ENCODE measurements at regions not wholly inside any gene's neighbourhood (a gene's known extent, or its start where the extent isn't known, plus 50 kb on each side); places are given as distances from the start of the nearest gene placed in this dataset.

DNA sequence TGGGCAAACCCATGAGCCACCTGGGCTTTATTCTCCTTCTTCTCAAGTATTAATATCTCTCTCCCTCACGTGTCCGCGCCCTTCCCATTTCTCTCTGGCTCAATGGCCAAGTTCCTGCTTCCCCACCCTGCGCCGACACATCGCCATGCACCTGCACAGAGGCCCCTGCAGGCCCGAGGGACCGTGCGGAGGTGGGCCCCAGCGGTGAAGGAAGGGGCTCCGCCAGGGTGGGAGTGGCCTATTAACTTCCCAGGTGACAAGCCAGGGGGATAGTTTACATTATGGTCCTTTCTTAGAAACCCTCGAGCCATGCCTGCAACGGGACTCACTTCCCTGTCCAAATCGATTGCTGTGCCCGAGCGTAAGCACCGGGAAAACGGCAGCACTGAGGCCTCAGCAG, 110.0 kb upstream of the ADARB2 start:
- DNase-seq = no peak

DNA sequence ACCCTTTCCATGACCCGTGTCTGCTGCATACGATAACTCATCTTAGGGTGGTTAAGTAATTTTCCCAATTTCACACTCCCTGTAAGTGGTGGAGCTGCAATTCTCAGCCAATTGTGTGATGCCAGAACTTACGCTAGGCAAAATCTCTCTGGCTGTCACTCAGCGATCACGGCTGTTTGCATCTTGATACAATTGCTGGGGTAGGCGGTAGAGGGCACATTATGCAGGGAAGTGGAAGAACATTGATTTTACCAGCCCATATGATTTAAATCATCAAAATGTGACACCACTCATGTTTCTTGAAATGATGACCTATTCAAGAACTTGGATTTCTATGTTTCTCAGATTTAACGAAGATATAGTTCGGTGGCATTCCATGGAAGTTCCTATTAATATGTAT, 108.7 kb upstream of the ADARB2 start:
- no peak for DNase-seq

DNA sequence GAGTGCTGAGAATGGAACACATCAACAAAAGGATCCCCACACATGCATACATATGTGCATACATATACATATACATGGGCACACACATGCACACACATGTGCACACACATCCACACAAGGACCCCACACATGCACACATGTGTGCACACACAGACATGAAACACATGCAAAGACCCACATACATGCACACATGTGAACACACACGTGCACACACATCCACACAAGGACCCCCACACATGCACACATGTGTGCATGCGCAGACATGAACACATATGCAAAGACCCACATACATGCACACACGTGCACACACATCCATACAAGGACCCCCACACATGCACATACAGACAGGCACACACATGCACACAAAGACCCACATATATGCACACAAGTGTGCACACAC, 104.4 kb upstream of the ADARB2 start:
- no peak for DNase-seq

DNA sequence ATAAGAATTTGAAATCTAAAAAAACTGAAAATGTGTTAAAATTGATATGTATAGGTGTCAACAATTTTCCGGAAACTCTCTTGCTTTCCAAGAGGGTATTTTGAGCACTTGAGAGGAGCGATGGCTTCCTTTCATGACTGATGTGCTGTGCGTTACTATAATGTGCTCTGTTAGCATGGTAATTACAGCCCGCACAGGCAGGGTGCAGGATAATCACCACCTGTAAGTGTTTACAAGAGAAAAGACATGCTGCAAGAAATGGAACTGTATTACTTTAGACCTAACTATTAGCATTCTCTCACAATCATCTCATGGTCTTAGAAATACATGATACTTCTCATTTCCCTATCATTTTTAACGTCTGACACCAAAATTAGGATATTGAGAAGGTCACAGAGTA, 92.4 kb upstream of the ADARB2 start:
- DNase-seq = no peak

DNA sequence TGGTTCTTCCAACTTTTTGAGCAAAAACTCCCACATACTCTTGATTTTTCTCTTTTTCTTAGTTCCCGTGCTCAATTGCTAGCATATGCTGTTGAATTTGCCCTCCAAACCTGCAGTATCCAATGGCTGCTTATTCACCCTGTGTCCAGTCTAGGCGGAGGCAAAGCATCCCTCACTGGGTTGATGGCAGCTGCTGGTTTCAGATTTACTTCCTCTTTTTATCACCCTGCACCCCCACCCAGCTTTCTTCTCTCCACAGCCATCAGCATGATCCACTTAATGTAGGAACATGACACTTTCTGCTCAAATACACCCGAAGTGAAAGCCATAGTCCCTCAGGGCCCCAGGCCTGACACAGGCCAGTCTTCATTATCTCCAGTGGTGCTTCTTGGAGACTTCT, 87.6 kb upstream of the ADARB2 start:
- no peak for DNase-seq

DNA sequence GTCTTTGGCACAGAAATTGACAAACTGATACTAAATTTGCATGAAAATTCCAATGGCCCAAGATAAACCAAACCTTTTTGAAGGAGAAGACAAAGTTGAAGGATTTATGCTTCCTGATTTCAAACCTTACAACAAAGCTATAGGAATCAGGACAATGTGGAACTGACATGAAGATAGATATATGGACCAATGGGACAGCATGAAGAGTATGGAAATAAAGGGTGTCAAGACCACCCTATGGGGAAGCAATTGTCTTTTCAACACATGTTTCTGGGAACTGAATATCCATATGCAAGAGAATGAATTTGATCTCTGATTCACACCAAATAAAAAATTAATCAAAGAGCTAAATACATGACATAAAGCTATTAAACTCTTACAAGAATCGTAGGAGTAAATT, 77.2 kb upstream of the ADARB2 start:
- no peak for DNase-seq

DNA sequence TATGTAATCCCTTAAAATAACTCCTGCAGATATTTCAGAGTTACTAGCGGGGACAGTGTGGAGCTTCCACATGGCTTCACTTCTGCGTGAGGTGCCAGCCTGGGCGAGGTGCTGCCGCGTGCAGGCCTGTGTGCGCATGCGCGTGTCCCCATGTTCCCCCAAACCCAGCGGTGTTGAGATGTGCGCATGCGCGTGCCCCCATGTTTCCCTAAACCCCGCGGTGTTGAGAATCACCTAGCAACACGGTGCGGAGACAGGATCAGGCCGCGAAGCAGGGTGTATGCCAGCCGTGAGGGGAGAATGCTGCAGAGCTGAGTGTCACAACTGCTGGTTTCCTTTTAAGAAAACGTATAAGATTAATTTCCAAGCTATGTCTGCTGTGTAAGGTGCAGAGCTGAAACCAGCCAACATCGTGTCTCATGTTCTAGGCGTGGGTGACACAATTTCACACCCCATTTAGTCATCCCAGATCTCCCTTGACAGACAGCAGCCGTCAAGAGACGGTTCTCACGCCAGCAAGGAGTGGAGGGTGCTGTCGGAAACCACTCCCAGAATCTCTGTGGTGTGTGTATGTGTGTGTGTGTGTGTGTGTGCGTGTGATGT, 71.9 kb upstream of the ADARB2 start:
- no peak for DNase-seq

DNA sequence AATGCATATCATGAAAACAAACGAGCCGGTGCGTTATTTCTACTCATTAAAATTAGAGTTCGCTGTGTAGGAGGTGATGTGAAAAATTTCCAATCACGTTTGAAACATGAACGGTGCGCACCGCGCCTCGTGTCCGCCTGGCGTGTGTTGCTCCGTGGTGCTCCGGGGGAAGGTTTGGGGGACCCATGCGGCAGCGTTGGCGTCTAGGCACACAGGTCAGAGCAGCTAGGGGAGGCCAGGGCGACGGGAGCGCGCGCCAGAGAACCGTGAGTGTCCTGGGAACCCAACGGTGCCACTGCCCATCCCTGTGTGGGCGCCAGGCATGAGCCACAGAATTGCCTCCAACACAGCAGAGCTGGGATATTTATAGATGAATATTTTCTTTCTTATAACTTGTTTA, 70.6 kb upstream of the ADARB2 start:
- DNase-seq = no peak

DNA sequence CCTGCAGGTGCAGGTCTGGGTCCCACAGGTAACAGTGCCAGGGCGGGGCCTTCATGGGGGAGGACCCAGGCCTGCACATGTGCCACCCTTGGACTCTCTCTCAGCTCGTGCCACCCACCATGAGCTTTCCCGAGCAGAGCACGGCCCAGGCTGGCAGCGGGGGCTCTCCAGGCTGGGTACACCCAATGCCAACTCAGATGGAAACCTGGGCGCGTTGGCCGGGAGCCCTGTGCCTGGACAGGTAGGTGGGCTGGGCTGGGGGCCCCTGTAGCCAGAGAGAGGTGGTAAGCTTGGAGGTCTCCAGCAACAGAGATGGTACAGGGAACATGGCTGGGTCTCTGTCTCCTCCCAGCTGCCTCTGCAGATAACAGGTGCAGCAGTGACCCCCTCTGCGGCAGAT, 69.9 kb upstream of the ADARB2 start:
- no peak for DNase-seq

DNA sequence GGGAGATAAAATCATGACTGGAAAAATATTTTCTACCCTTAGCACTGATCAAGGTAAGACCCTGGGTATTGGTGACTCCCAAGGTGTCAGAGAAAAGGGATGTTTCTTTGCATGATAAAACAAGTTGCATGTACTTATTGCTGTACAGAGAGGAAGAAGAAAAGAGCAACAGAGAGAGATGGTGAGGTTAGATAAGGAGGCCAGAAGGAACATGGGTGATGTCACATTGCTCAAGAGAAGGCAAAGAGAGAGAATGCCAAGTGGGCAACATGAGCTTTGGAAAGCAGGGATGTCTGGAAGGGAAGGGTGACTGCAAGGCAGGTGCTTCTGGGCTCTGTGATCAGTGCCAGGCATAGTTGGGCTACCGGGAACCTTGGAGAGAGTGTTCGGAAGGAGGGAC, 65.1 kb upstream of the ADARB2 start:
- no peak for DNase-seq

DNA sequence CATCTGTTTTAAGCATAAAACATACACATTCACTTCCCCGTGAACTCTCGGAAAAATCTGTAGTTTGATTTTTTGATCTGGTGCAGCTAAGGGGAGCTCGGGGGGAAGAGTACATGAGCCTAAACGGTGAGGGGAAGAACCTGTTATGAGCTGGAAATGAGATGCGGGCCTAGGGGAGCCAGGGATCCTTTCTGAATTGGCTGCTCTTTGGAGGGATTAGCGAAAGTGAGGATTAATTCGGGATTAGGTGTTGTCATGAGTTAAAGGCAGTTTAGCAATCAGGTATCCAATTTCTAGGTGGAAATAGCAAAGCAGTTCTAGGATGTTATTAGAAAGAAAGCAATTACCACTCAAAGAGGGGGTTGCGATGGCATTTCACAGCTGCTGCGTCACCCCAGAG, 51.1 kb upstream of the ADARB2 start:
- peak; percentile 90 for DNase-seq
